Transverse colon (tissue), 4 donors: ENCODE measurements at regions not wholly inside any gene's neighbourhood (a gene's known extent, or its start where the extent isn't known, plus 50 kb on each side); places are given as distances from the start of the nearest gene placed in this dataset.

Source experiments
- DNase-seq: peaks from one replicate; pipeline ENCODE4 v3.0.0-alpha.2; 2019
- H3K27ac ChIP-seq, 4 donors: fragments of 200-600 bp; sonication (generic); 2 replicates each; pipeline ENCODE4 v1.5.1; 2016 to 2018; ENCODE audit warnings: inconsistent platforms in 4 of 4
- H3K27me3 ChIP-seq: fragments of 200-600 bp; sonication (generic); 2 replicates; pipeline ENCODE4 v1.5.1; 2017; ENCODE audit warnings: inconsistent platforms
- H3K36me3 ChIP-seq, 4 donors: fragments of 200-600 bp; sonication (generic); 2 replicates each; pipeline ENCODE4 v1.5.1; 2017 to 2019; ENCODE audit warnings: inconsistent platforms in 4 of 4
- H3K4me1 ChIP-seq, 4 donors: fragments of 200-600 bp; sonication (generic); 2 replicates each; pipeline ENCODE4 v1.5.1; 2017 to 2020; ENCODE audit warnings: inconsistent platforms in 4 of 4
- H3K4me3 ChIP-seq, 4 donors: fragments of 200-600 bp; sonication (generic); 1 replicate in 1 of 4; 2 replicates in 3 of 4; pipeline versions ENCODE4 v1.5.1 to v1.6.1; 2017 to 2019; ENCODE audit warnings: inconsistent platforms in 4 of 4
- H3K9me3 ChIP-seq, 2 donors: fragments of 200-600 bp; sonication (generic); 2 replicates each; pipeline ENCODE4 v1.5.1; 2017 to 2019; ENCODE audit warnings: inconsistent platforms in 2 of 2
- EP300 ChIP-seq: sonication (generic); formaldehyde crosslinking; IDR thresholded peaks from one replicate; pipeline ENCODE4 v1.6.1; 2017; ENCODE audit warnings: antibody characterized with exemption, low read depth
- POLR2A ChIP-seq: fragments of 450-650 bp; IDR thresholded peaks from one replicate; pipeline ENCODE4 v1.6.1; 2016; ENCODE audit warnings: antibody characterized with exemption, mild to moderate bottlenecking, moderate library complexity
- POLR2AphosphoS5 ChIP-seq, 3 donors: sonication (generic); formaldehyde crosslinking; IDR thresholded peaks; one replicate each; pipeline ENCODE4 v1.6.1; 2016; ENCODE audit warnings: antibody characterized with exemption in 3 of 3
- WGBS, 2 donors: methylation state at CpG; one replicate each; pipeline ENCODE4 v1.1.5; 2018; ENCODE audit warnings: low coverage in 1 of 2; 5-methylcytosine and 5-hydroxymethylcytosine counted together
- in situ Hi-C, 4 donors: fragments of 200-750 bp; cut with MboI; loops; one replicate each; pipeline versions ENCODE4 v1.15.0 to v1.15.1; 2017; ENCODE audit warnings: low sequenced_read_pairs in 3 of 4, low pct_ligation_motif_present in 1 of 4, low pct_unique_long_range_greater_than_20kb in 1 of 4
- intact Hi-C: fragments of 100-400 bp; cut with DNase I; formaldehyde crosslinking; loops from one replicate; pipeline ENCODE4 v1.15.1; 2023; ENCODE audit warnings: low total_unique reads
- TF ChIP-seq, protein P1 (sequence below), 5 experiments: fragments of 200-600 bp in 3 of 5; fragments of 450-650 bp in 2 of 5; sonication (generic) in 3 of 5; IDR thresholded peaks; 1 replicate in 2 of 5; 2 replicates in 3 of 5; pipeline ENCODE4 v1.5.1; 2016 to 2017; ENCODE audit warnings: antibody characterized with exemption in 5 of 5, inconsistent platforms in 3 of 5, mild to moderate bottlenecking in 2 of 5, moderate library complexity in 1 of 5

DNA sequence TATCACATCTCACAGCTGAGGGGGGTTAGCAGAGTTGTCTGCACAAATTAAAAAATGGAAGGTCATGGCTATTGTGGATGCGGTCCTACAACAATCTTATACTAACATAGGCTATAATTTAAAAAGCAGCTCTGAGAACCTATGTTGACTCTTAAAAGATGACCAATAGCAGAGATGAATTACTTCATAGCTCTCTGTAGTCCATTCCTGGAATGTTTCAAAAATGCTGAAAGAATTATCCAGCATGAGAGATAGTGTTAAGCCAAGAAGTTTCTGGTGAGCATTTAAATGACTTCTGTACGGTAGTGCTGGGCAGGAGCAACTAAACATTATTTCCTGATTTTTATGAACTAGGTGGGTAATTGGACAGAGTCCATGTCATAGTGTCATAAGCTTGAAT is 218.2 kb upstream of the NUDT12 start:
- Histone ChIP-seq H3K27me3 (no peaks in the 10 kb centered on the region), H3K9me3 (no peaks in the 10 kb centered on the region), H3K36me3 (no peaks in the 10 kb centered on the region), H3K4me1 (no peaks in the 10 kb centered on the region), H3K4me3 (no peak overlapping the region), H3K27ac (no peak overlapping the region)
- DNase-seq, result no peak
- WGBS, 2 donors, result 51 to 63% methylated on average over 2 of the region's 2 CpGs
- no peak for TF ChIP-seq POLR2A
- TF ChIP-seq EP300, result no peak
- TF ChIP-seq, protein P1, sequence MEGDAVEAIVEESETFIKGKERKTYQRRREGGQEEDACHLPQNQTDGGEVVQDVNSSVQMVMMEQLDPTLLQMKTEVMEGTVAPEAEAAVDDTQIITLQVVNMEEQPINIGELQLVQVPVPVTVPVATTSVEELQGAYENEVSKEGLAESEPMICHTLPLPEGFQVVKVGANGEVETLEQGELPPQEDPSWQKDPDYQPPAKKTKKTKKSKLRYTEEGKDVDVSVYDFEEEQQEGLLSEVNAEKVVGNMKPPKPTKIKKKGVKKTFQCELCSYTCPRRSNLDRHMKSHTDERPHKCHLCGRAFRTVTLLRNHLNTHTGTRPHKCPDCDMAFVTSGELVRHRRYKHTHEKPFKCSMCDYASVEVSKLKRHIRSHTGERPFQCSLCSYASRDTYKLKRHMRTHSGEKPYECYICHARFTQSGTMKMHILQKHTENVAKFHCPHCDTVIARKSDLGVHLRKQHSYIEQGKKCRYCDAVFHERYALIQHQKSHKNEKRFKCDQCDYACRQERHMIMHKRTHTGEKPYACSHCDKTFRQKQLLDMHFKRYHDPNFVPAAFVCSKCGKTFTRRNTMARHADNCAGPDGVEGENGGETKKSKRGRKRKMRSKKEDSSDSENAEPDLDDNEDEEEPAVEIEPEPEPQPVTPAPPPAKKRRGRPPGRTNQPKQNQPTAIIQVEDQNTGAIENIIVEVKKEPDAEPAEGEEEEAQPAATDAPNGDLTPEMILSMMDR (IDR thresholded peaks at IDR 0.05), result no peak
- no peak for TF ChIP-seq POLR2AphosphoS5 (IDR thresholded peaks at IDR 0.05)
- in situ Hi-C loops, result no loop called here
- intact Hi-C loops, result no loop called here

- TF ChIP-seq EP300 (no peak), POLR2AphosphoS5 (IDR thresholded peaks at IDR 0.05) (no peak), POLR2A (no peak)
- no peak overlapping the region for H3K4me3 ChIP-seq
- no peaks in the 10 kb centered on the region for H3K4me1 ChIP-seq
- intact Hi-C loops (no loop called here), in situ Hi-C loops (no loop called here)
- H3K27ac ChIP-seq, result no peak overlapping the region
- no peak for DNase-seq
- no peaks in the 10 kb centered on the region for H3K36me3 ChIP-seq
- H3K27me3 ChIP-seq, result no peaks in the 10 kb centered on the region
- no peaks in the 10 kb centered on the region for H3K9me3 ChIP-seq
- 62 to 75% methylated on average over 1 of the region's 1 CpG for WGBS, 2 donors
Measured at GRCh38 chr5:103774721-103775120, 212.1 kb upstream of the NUDT12 start.

DNA sequence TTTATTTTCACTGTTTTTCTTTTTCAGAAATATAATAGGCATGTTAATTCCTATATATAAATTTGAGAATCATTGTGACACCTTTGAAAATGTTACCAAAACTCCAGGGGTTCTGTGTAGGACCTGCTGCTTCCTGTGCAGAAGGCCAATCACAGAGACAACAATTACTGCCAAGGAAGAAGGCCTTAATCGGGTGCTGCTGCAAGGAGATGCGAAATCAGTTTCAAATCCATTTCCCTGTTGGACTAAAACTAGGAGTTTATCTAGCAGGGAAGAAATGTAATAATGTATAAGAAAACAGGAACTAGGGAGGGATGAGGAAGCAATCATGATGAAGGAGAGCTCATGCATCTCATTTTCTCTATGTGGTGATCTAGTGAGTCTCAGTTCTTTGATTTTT is 209.7 kb upstream of the NUDT12 start:
- H3K4me1 ChIP-seq, result no peaks in the 10 kb centered on the region
- H3K27me3 ChIP-seq, result no peaks in the 10 kb centered on the region
- in situ Hi-C loops, result no loop called here
- no peak for DNase-seq
- no peak overlapping the region for H3K4me3 ChIP-seq
- no peak overlapping the region for H3K27ac ChIP-seq
- TF ChIP-seq POLR2AphosphoS5 (IDR thresholded peaks at IDR 0.05) (no peak), EP300 (no peak), POLR2A (no peak)
- TF ChIP-seq, protein P1 (IDR thresholded peaks at IDR 0.05), result no peak
- intact Hi-C loops, result no loop called here
- WGBS, 2 donors, result 89 to 94% methylated on average over 2 of the region's 2 CpGs
- no peaks in the 10 kb centered on the region for H3K9me3 ChIP-seq
- no peaks in the 10 kb centered on the region for H3K36me3 ChIP-seq

GRCh38 chr5:103764403-103764802 is 201.8 kb upstream of the NUDT12 start:
- TF ChIP-seq EP300, result no peak
- TF ChIP-seq POLR2A, result no peak
- TF ChIP-seq, protein P1 (IDR thresholded peaks at IDR 0.05), result no peak
- no peak for TF ChIP-seq POLR2AphosphoS5 (IDR thresholded peaks at IDR 0.05)
- H3K27me3 ChIP-seq, result no peaks in the 10 kb centered on the region
- H3K4me3 ChIP-seq, result no peak overlapping the region
- no peaks in the 10 kb centered on the region for H3K36me3 ChIP-seq
- WGBS, 2 donors, result 93% methylated on average over 10 of the region's 10 CpGs; no CpG with 5 or more reads in 1 of the 2 donors
- no peak overlapping the region for H3K27ac ChIP-seq
- intact Hi-C loops, result no loop called here
- in situ Hi-C loops, result no loop called here
- H3K4me1 ChIP-seq, result no peaks in the 10 kb centered on the region
- no peak for DNase-seq
- no peaks in the 10 kb centered on the region for H3K9me3 ChIP-seq

GRCh38 chr5:103758996-103759395 is 196.4 kb upstream of the NUDT12 start:
- Histone ChIP-seq H3K27ac (no peak overlapping the region), H3K9me3 (no peaks in the 10 kb centered on the region), H3K27me3 (no peaks in the 10 kb centered on the region), H3K36me3 (no peaks in the 10 kb centered on the region), H3K4me3 (no peak overlapping the region), H3K4me1 (no peaks in the 10 kb centered on the region)
- 81 to 92% methylated on average over 2 of the region's 2 CpGs for WGBS, 2 donors
- TF ChIP-seq EP300 (no peak), POLR2A (no peak), POLR2AphosphoS5 (IDR thresholded peaks at IDR 0.05) (no peak)
- TF ChIP-seq, protein P1 (IDR thresholded peaks at IDR 0.05), result no peak
- in situ Hi-C loops (no loop called here), intact Hi-C loops (no loop called here)
- DNase-seq, result no peak
